Stimulated activated CD4-positive, alpha-beta T cell treated with anti-CD3 and anti-CD28 coated beads, TNF-alpha, amount 100 ng/mL, for 4 hours (primary cell): ENCODE measurements at regions not wholly inside any gene's neighbourhood (a gene's known extent, or its start where the extent isn't known, plus 50 kb on each side); places are given as distances from the start of the nearest gene placed in this dataset.
"Not testable (repeated sequence)": the region's sequence is repeated elsewhere in the genome, so short reads cannot be mapped to it uniquely, and the experiment has no call there.

ENCODE experiments used
- DNase-seq, 3 experiments: peaks; one replicate each; pipeline ENCODE4 v3.0.0-alpha.2; 2020; ENCODE audit warnings: low read depth in 3 of 3

DNA sequence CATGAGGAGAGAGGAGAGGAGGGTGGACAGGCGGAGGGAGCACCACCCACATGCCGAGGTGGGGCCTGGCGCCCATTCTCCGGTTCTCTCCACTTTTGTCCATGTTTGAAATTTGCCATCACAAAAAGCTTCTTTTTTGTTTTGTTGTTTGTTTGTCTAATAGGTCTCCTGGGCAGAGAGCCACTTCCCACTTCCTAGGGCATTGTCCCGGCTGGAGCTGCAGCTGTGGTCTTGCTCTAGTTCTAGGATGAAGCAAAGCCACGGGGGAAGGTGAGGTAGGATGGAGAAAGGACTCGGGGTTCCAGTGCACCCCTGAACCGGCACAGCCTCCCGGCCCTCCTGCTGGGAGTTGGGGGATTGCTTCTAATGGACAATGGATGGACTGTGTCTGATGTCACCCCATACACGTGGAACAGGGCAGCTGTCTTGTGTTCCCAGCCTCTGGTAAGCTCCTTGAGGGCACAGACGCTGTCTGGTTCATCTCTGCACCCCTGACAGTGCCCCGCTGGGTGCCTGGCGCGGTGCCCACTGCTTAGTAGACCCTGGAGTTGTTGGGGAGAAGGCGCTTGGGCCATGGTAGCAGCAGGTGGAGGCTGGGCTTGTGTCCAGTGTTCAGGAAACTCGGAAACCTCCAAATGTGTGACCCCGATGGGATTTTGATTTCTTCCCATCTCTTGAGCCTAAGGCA, 278.4 kb downstream of the NDUFA10 start:
- no peak for DNase-seq

DNA sequence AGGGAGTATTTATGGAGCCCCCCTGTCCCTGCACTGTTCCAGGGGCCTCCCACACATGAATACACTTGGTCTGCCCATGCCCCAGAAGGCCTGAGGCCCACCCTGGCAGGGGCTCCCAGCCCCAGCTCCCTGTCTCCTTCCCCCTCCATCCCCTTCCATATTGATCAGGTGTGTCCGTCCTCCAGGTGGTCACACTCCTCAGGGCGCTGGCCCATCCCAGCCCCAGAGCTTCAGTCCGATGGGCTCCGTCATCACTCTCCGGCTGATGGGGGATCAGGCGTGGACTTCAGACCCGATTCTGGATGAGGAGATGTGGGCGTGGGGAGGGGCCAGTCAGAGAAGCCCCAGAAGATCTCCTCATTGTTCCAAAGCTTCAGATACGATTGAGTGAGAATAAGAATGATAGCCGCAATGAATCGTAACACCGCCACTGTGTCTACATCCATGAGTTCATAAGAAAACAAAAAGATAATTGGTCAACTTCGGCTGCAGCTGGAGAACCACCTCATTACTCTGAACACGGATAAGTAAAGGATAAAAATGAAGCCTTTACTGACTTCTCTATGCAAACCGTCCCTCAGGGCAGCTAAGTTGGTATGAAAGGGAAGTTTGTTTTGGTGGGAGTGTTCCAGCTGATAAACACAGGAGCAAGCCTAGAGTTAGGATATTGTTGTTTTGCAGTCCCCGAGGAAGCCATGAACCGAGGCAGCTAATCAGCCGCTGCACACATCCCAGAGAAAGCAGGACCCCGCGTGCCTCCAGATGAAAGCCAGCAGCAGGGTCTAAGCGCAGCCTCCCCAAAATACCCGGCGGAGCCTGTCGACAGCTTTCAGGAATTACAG, 279.5 kb downstream of the NDUFA10 start:
- DNase-seq = no peak

GRCh38 chr2:239744706-239745340, 280.3 kb downstream of the NDUFA10 start:
- no peak for DNase-seq

- DNase-seq = no peak
Measured at GRCh38 chr2:239743206-239743605, 281.9 kb downstream of the NDUFA10 start.

DNA sequence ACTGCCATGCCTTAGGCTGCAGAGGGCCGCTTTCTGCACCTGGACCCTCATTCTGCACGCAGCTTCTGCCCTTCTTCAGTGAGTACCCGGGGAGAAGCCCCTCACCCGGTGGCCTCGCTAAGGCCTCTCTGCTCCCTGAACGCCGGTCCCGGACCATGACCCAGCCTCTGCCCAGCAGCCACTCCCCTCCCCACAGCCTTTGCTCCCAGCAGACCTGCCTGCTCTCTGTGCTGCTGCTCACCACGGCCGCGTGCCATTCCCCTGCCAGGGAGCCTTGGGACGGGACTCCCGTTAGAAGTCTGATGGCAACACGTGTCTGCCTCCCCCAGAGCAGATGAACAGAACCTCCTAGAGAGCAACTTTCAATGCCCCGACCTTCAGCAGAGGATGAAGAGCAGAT, 282.8 kb downstream of the NDUFA10 start:
- no peak for DNase-seq

DNA sequence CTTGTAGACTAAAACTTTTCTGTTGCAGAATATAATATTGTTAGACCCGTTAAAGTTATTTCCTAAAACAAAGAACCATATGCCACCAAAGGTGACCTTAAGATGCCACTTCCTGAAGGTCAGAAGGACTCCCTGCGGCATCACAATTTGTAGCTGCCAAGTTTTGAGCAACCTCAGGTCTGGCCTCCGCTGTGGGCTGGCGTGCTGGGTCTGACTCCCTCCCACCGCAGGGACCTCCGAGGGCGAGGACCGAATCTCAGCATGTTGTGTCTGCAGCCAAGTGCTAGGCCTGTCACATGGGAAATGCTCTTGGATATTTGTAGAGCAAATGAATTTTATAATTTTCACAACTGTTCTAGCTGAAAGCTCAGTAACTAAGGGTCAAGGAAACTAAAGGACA, 285.9 kb downstream of the NDUFA10 start:
- DNase-seq = no peak

DNA sequence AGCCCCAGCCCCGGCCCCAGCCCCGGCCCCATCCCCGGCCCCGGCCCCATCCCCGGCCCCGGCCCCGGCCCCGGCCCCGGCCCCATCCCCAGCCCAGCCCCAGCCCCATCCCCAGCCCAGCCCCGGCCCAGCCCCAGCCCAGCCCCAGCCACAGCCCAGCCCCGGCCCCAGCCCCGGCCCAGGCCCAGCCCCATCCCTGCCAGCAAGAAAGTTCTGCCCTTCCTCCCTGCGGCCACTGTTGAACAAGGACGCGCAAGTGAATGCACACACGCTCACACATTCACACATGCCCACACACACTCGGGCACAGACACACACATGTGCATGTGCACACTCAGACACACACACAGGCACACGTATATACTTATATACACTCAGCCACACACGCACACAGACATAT, 287.0 kb downstream of the NDUFA10 start:
- DNase-seq = no peak

GRCh38 chr2:239737144-239737463, 288.0 kb downstream of the NDUFA10 start:
- no peak for DNase-seq

DNA sequence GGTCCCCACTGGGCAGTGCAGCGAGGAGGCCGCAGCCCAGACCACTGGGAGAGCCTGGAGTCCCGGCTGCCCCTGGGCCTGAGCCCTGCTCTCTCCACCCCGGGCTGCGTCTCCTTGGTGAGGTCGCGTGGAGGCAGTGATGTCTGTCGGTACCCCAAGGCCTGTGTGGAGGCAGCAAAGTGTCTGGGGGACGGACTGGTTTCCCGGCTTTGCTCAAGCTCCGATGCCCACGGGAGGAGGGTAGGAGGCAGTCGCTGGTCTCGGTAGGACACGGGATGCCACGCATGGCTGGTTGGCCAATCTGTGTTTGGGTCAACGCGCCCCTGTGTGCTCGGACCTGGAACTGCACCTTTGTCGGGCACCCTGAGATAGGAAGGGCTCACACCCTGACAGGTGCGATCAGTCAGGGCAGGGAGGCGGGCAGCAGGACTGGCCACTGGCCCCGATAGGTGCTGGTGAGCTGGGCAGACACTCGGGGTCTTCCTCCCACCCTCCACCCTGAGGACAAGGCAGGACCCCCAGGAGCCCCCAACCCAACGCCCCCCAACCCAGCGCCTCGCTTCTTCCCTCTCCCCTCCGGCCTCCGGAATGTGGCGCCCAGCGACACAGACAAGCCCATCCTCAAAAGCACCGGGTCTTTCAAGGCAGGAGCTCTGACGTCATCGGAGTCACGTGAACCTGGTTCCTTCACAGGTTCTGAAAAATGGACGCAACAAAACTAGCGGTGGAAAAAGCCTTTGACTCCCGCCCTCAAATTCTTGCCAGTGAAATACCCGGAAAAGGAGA, 288.6 kb downstream of the NDUFA10 start:
- no peak for DNase-seq

GRCh38 chr2:239735829-239736357, 289.2 kb downstream of the NDUFA10 start:
- no peak for DNase-seq

GRCh38 chr2:239735131-239735828, 289.9 kb downstream of the NDUFA10 start:
- DNase-seq = no peak

DNA sequence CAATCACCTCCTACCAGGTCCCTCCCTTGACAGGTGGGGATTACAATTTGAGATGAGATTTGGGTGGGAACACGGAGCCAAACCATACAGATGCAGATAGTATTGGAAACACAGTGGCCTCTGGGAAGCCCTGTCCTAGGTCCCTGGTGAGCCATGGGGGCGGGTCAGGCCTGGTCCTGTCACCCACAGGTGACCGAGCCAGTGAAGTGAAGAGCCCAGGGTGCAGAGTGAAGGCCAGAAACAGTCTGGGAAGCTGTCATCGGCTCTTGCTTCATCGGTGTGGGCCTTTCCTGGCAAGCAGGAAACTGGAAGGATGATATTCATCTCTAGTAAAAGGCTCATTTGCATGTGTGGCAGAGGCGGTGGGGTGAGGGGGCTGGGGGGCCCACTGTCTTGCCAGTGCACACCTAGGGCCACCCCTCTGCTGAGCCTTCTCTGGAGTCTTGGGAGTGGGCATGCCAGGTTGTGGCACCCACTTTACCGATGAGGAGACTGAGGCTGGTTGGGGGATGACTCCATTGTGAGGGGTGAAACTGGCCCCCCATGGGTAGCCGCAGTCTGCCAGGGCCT, 290.6 kb downstream of the NDUFA10 start:
- DNase-seq = no peak

- DNase-seq = no peak
Measured at GRCh38 chr2:239732666-239733010, 292.5 kb downstream of the NDUFA10 start.

- DNase-seq = no peak
Measured at GRCh38 chr2:239731998-239732665, 293.0 kb downstream of the NDUFA10 start.

DNA sequence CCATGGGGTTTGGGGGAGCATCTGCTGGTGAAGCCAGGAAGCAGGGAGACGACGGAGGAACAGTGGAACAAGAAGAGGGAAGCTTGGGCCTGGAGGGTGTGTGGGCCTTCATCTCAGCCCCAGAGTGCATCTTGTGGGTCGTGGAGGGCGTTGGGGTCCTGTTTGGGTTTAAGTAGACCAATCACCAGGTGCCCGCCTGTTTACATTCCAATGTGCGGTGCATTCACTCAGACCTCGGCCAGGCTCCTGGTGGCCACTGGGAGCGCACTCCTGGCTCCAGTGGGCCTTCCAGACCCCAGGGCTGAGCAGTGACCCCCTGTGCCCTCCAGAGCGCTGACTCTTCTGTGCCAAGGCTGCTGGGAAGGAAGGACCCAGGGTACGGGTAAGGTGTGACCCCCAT, 293.7 kb downstream of the NDUFA10 start:
- DNase-seq = no peak

GRCh38 chr2:239730897-239731296, 294.2 kb downstream of the NDUFA10 start:
- no peak for DNase-seq

DNA sequence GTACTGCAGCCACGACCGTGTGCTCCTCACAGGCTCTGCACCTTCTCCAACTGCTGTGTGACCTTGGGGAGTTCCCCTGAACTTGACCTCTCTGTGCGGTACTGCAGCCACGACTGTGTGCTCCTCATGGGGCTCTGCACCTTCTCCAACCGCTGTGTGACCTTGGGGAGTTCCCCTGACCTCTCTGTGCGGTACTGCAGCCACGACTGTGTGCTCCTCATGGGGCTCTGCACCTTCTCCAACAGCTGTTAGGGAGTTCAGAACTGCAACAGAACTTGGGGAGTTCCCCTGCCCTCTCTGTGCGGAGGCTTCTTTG, 294.6 kb downstream of the NDUFA10 start:
- DNase-seq = not testable (repeated sequence)

DNA sequence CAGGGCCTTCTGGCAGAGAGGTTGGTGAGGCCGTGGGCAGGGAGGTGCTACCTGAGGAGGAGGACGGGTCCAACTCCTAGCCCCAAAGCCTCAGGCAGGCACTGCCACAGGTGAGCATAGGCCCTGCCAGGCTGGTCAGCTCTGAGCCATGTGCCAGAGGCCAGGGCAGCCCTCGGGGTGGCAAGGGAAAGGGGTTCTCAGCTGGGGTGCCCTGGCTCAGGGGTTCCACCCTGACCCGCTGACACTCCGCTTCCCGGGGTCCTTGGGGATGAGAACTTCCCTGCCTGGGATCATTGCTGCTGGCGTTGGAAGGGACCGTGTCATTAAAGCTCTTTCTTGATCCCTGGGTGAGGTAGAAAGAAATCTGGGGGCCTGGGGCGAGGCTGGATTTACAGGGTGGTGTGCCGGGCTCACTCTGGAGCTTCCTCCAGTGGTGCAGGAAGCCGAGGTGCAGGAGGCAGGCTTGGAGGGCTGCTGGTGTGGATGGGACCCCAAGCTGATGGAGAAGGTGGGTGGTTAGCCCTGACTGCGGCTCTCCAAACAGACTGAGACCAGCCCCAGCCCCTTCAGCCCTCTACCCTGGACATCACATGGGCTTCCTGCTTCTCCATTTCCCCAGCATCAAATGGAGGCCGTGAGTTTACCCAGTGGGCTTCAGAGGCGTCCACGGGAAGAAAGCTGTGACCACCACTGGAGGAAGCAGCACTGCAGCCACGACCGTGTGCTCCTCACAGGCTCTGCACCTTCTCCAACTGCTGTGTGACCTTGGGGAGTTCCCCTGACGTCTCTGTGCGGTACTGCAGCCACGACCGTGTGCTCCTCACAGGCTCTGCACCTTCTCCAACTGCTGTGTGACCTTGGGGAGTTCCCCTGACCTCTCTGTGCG, 295.2 kb downstream of the NDUFA10 start:
- DNase-seq = no peak

GRCh38 chr2:239729151-239729550, 296.0 kb downstream of the NDUFA10 start:
- DNase-seq = no peak

DNA sequence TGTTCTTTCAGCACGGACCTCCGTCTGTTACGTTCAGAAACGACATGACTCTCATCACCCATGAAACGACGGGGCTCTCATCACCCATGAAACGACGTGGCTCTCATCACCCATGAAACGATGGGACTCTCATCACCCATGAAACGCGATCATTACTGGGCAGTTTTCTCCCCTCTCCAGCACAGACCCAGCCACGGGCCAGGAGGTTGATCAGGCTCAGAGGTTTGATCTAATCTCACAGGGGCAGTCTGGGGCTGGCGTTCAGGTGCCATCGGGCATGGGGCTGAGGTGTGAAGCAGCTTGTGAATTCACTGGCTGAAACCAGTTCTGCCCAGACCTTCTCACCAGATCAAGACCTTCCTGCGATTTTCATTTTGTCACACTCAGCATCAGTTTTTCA, 296.4 kb downstream of the NDUFA10 start:
- no peak for DNase-seq
